HepG2 (cell line): ENCODE measurements at regions not wholly inside any gene's neighbourhood (a gene's known extent, or its start where the extent isn't known, plus 50 kb on each side); places are given as distances from the start of the nearest gene placed in this dataset.

Experiments
- ATAC-seq: fragments of 200-7000 bp; cut with Tn5 transposase; 3 replicates; pipeline ENCODE4 v1.9.1; 2020; ENCODE audit warnings: mild to moderate bottlenecking, moderate library complexity
- BruUV-seq: library from RNA; stranded (reverse); fragments of 400-500 nt; replicated peaks from 2 replicates; lab custom pipeline; 2021; lab: Mats Ljungman, UMichigan
- CTCF ChIA-PET: fragments of 300-600 bp; formaldehyde crosslinking; extraction: SDS; loops from one replicate; lab custom pipeline; 2021; ENCODE audit warnings: low total read pairs, inconsistent platforms, low intra/inter-chr PET ratio; lab: Yijun Ruan, JAX
- POLR2A ChIA-PET: fragments of 350-600 bp; sonication (Branson Sonifier 250); formaldehyde crosslinking; loops from one replicate; lab custom pipeline; 2020; ENCODE audit warnings: antibody characterized with exemption, inconsistent platforms; lab: Yijun Ruan, JAX
- DNase-seq: peaks from one replicate; pipeline ENCODE4 v3.0.0-alpha.2; 2015; ENCODE audit warnings: low spot score
- FAIRE-seq: peaks from 3 replicates; lab custom pipeline; 2011; peaks lifted over from hg19 to GRCh38; lab: Jason Lieb, UNC
- H2AFZ ChIP-seq: one replicate; pipeline ENCODE4 v1.6.1; 2011; ENCODE audit warnings: low read length, inconsistent platforms
- H3K27ac ChIP-seq: fragments of 300-600 bp; 3 replicates; pipeline ENCODE4 v1.8.0; 2011; ENCODE audit warnings: mixed run types, mild to moderate bottlenecking, mixed read lengths, low read length, inconsistent platforms; ENCODE audit not compliant: insufficient read depth; ENCODE audit errors: extremely low read length
- H3K27me3 ChIP-seq, 2 experiments: fragments of 200-600 bp in 1 of 2; 2 replicates in 1 of 2; 3 replicates in 1 of 2; pipeline versions ENCODE4 v1.6.0 to v1.8.0; 2011; ENCODE audit warnings: low read length in 2 of 2, mild to moderate bottlenecking in 2 of 2, moderate library complexity in 2 of 2, inconsistent platforms in 1 of 2; ENCODE audit not compliant: insufficient read depth in 2 of 2, control insufficient read depth in 1 of 2
- H3K36me3 ChIP-seq, 2 experiments: fragments of 200-600 bp in 1 of 2; replicated peaks in 1 of 2; 2 replicates in 1 of 2; 3 replicates in 1 of 2; pipeline versions ENCODE4 v1.5.1 to v1.8.0; 2011; ENCODE audit warnings: low read length in 2 of 2, inconsistent platforms in 1 of 2; ENCODE audit not compliant: insufficient read depth in 2 of 2, control insufficient read depth in 1 of 2
- H3K4me1 ChIP-seq: 2 replicates; pipeline ENCODE4 v1.5.1; 2012; ENCODE audit warnings: low read length, inconsistent platforms; ENCODE audit not compliant: insufficient read depth
- H3K4me2 ChIP-seq: 2 replicates; pipeline ENCODE4 v1.6.0; 2011; ENCODE audit warnings: low read depth, low read length, inconsistent platforms
- H3K4me3 ChIP-seq, 3 experiments: fragments of 200-600 bp in 1 of 3; sonication (generic), shearing (Covaris generic) in 1 of 3; replicated peaks in 1 of 3; 2 replicates each; pipeline ENCODE4 v1.5.1; 2011 to 2016; ENCODE audit warnings: low read length in 3 of 3, inconsistent platforms in 2 of 3, low read depth in 2 of 3, mild to moderate bottlenecking in 2 of 3, control low read depth in 1 of 3, mixed read lengths in 1 of 3; ENCODE audit not compliant: insufficient read depth in 1 of 3
- H3K79me2 ChIP-seq: one replicate; pipeline ENCODE4 v1.6.1; 2011; ENCODE audit warnings: low read length, inconsistent platforms; ENCODE audit not compliant: insufficient read depth
- H3K9ac ChIP-seq: 2 replicates; pipeline ENCODE4 v1.6.0; 2011; ENCODE audit warnings: mild to moderate bottlenecking, low read depth, low read length, inconsistent platforms; ENCODE audit not compliant: insufficient read depth
- H3K9me3 ChIP-seq: 2 replicates; pipeline ENCODE4 v1.5.1; 2012; ENCODE audit warnings: mild to moderate bottlenecking, low read length
- H4K20me1 ChIP-seq: 2 replicates; pipeline ENCODE4 v1.6.0; 2011; ENCODE audit warnings: inconsistent platforms, mild to moderate bottlenecking, low read length, moderate library complexity; ENCODE audit not compliant: insufficient read depth
- GATA4 ChIP-seq: sonication (generic); IDR thresholded peaks from 2 replicates; pipeline ENCODE4 v1.6.1; 2016; ENCODE audit warnings: antibody characterized with exemption, low read depth, borderline replicate concordance
- GLMP ChIP-seq: sonication (generic); formaldehyde crosslinking; IDR thresholded peaks from 2 replicates; pipeline ENCODE4 v1.9.0; 2021; ENCODE audit warnings: missing genetic modification reagents, mild to moderate bottlenecking, borderline replicate concordance
- HOXA7 ChIP-seq: sonication (generic); formaldehyde crosslinking; IDR thresholded peaks from 2 replicates; pipeline ENCODE4 v1.8.1; 2022; ENCODE audit warnings: mild to moderate bottlenecking, missing genetic modification reagents, moderate library complexity
- MTF2 ChIP-seq: sonication (generic); formaldehyde crosslinking; IDR thresholded peaks from 2 replicates; pipeline ENCODE4 v1.5.0; 2020; ENCODE audit warnings: missing genetic modification reagents, borderline replicate concordance
- NCOA5 ChIP-seq: sonication (generic); formaldehyde crosslinking; IDR thresholded peaks from 2 replicates; pipeline ENCODE4 v1.4.0; 2020; ENCODE audit warnings: missing genetic modification reagents
- NFIC ChIP-seq: IDR thresholded peaks from 2 replicates; pipeline ENCODE4 v1.6.1; 2012; ENCODE audit warnings: mild to moderate bottlenecking, low read length, inconsistent platforms
- NR2F1 ChIP-seq, 2 experiments: fragments of 450-650 bp in 1 of 2; formaldehyde crosslinking in 1 of 2; IDR thresholded peaks; 2 replicates each; pipeline versions ENCODE4 v1.5.0 to v1.6.1; 2016 to 2020; ENCODE audit warnings: mild to moderate bottlenecking in 1 of 2, missing compliant biosample characterization in 1 of 2, missing genetic modification reagents in 1 of 2, moderate library complexity in 1 of 2
- PHF5A ChIP-seq: IDR thresholded peaks from one replicate; pipeline ENCODE4 v1.6.1; 2018; ENCODE audit warnings: low read depth, missing genetic modification reagents; ENCODE audit not compliant: unreplicated experiment
- RBAK ChIP-seq: sonication (generic); formaldehyde crosslinking; IDR thresholded peaks from 2 replicates; pipeline ENCODE4 v1.5.1; 2020; ENCODE audit warnings: mild to moderate bottlenecking, missing genetic modification reagents
- RORA ChIP-seq: sonication (generic); formaldehyde crosslinking; IDR thresholded peaks from 2 replicates; pipeline ENCODE4 v1.5.0; 2020; ENCODE audit warnings: mild to moderate bottlenecking, missing genetic modification reagents, moderate library complexity
- SCMH1 ChIP-seq: sonication (generic); formaldehyde crosslinking; IDR thresholded peaks from 2 replicates; pipeline ENCODE4 v1.9.0; 2021; ENCODE audit warnings: missing genetic modification reagents, mild to moderate bottlenecking, borderline replicate concordance
- SETDB1 ChIP-seq: sonication (generic); formaldehyde crosslinking; IDR thresholded peaks from 2 replicates; pipeline ENCODE4 v1.5.1; 2020; ENCODE audit warnings: missing genetic modification reagents, mild to moderate bottlenecking, borderline replicate concordance
- SP5 ChIP-seq: IDR thresholded peaks from 2 replicates; pipeline ENCODE4 v1.6.1; 2016; ENCODE audit warnings: low read depth, borderline replicate concordance
- STAG1 ChIP-seq: sonication (generic); formaldehyde crosslinking; IDR thresholded peaks from 2 replicates; pipeline ENCODE4 v1.4.0; 2020; ENCODE audit warnings: missing genetic modification reagents
- TBX3 ChIP-seq: fragments of 450-650 bp; IDR thresholded peaks from 2 replicates; pipeline ENCODE4 v1.6.1; 2017; ENCODE audit warnings: antibody characterized with exemption, mild to moderate bottlenecking, inconsistent platforms, borderline replicate concordance
- ZNF205 ChIP-seq: IDR thresholded peaks from 2 replicates; pipeline ENCODE4 v1.6.1; 2018; ENCODE audit warnings: missing biosample characterization, missing genetic modification reagents
- ZNF235 ChIP-seq: sonication (generic); formaldehyde crosslinking; IDR thresholded peaks from 2 replicates; pipeline ENCODE4 v1.8.1; 2023; ENCODE audit warnings: mild to moderate bottlenecking, missing genetic modification reagents, borderline replicate concordance
- ZNF264 ChIP-seq: sonication (generic); formaldehyde crosslinking; IDR thresholded peaks from 2 replicates; pipeline ENCODE4 v1.4.0; 2020; ENCODE audit warnings: missing genetic modification reagents
- ZNF691 ChIP-seq: sonication (generic); formaldehyde crosslinking; IDR thresholded peaks from 2 replicates; pipeline ENCODE4 v1.4.0; 2020; ENCODE audit warnings: missing genetic modification reagents, low read depth, mild to moderate bottlenecking, borderline replicate concordance
- ZNF891 ChIP-seq: sonication (generic); formaldehyde crosslinking; IDR thresholded peaks from 2 replicates; pipeline ENCODE4 v1.5.0; 2020; ENCODE audit warnings: mild to moderate bottlenecking, missing genetic modification reagents
- WGBS: methylation state at CpG from one replicate; pipeline ENCODE4 v1.1.6; 2017; ENCODE audit warnings: low lambda C conversion rate; 5-methylcytosine and 5-hydroxymethylcytosine counted together
- in situ Hi-C: cut with HindIII; loops from 2 replicates; pipeline ENCODE4 v1.10.0; 2017; ENCODE audit warnings: low pct_unique_long_range_greater_than_20kb; ENCODE audit not compliant: extremely low pct_ligation_motif_present
- intact Hi-C: fragments of 100-400 bp; cut with micrococcal nuclease; formaldehyde crosslinking; loops from one replicate; pipeline ENCODE4 v1.10.0; 2022; ENCODE audit not compliant: unreplicated experiment
- TF ChIP-seq, protein P1 (sequence below): sonication (generic); formaldehyde crosslinking; IDR thresholded peaks from 2 replicates; pipeline ENCODE4 v1.5.1; 2020; ENCODE audit warnings: mild to moderate bottlenecking, missing genetic modification reagents, moderate library complexity

GRCh38 chr2:111702804-111703196, 181.2 kb downstream of the ANAPC1 start:
- peak overlapping the region in 2 of 3 experiments; percentile 36 to 53; a peak in 3 of 6 replicates for H3K4me3 ChIP-seq
- intact Hi-C loops = no loop called here
- in situ Hi-C loops = loop anchor here (5.0 kb wide), 1 partner anchor 585 kb away; no protein-coding TSS in a partner anchor
- no peak for ATAC-seq
- no peaks in the 10 kb centered on the region for H3K79me2 ChIP-seq
- peak overlapping the region; percentile 50 for H3K9ac ChIP-seq
- BruUV-seq = no TSS peak
- DNase-seq = no peak
- WGBS = 70% methylated on average over 7 of the region's 7 CpGs
- no peaks in the 10 kb centered on the region for H3K36me3 ChIP-seq
- H4K20me1 ChIP-seq = no peaks in the 10 kb centered on the region
- H3K27me3 ChIP-seq = peaks cover 0 to 9% of the 10 kb centered on the region in 2 experiments; a peak in 4 of 5 replicates
- peaks cover 62% of the 10 kb centered on the region for H3K4me1 ChIP-seq
- H3K27ac ChIP-seq = no peak overlapping the region
- H3K9me3 ChIP-seq = no peaks in the 10 kb centered on the region
- ChIA-PET POLR2A (interaction anchor here (1.3 kb wide), 1 partner anchor 582 kb away, joined by 3 read pairs; the partner anchor contains the start of gene BCL2L11), CTCF (interaction anchor here (1.0 kb wide), 1 partner anchor 586 kb away, joined by 4 read pairs; no protein-coding TSS in a partner anchor)
- peak overlapping the region; percentile 87 for H2AFZ ChIP-seq
- no peak for FAIRE-seq
- peak overlapping the region; percentile 85 for H3K4me2 ChIP-seq
- no peak for TF ChIP-seq PHF5A (CRISPR knock-in tag)
- TF ChIP-seq ZNF691 = no peak
- no peak for TF ChIP-seq ZNF235 (CRISPR knock-in tag)
- TF ChIP-seq MTF2 (CRISPR knock-in tag) = no peak
- TF ChIP-seq, protein P1, sequence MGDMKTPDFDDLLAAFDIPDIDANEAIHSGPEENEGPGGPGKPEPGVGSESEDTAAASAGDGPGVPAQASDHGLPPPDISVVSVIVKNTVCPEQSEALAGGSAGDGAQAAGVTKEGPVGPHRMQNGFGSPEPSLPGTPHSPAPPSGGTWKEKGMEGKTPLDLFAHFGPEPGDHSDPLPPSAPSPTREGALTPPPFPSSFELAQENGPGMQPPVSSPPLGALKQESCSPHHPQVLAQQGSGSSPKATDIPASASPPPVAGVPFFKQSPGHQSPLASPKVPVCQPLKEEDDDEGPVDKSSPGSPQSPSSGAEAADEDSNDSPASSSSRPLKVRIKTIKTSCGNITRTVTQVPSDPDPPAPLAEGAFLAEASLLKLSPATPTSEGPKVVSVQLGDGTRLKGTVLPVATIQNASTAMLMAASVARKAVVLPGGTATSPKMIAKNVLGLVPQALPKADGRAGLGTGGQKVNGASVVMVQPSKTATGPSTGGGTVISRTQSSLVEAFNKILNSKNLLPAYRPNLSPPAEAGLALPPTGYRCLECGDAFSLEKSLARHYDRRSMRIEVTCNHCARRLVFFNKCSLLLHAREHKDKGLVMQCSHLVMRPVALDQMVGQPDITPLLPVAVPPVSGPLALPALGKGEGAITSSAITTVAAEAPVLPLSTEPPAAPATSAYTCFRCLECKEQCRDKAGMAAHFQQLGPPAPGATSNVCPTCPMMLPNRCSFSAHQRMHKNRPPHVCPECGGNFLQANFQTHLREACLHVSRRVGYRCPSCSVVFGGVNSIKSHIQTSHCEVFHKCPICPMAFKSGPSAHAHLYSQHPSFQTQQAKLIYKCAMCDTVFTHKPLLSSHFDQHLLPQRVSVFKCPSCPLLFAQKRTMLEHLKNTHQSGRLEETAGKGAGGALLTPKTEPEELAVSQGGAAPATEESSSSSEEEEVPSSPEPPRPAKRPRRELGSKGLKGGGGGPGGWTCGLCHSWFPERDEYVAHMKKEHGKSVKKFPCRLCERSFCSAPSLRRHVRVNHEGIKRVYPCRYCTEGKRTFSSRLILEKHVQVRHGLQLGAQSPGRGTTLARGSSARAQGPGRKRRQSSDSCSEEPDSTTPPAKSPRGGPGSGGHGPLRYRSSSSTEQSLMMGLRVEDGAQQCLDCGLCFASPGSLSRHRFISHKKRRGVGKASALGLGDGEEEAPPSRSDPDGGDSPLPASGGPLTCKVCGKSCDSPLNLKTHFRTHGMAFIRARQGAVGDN (CRISPR knock-in tag) = no peak
- TF ChIP-seq NCOA5 (CRISPR knock-in tag) = no peak
- TF ChIP-seq SETDB1 (CRISPR knock-in tag) = no peak
- no peak for TF ChIP-seq HOXA7 (CRISPR knock-in tag)
- TF ChIP-seq RORA = no peak
- no peak for TF ChIP-seq GATA4
- TF ChIP-seq ZNF205 = no peak
- no peak for TF ChIP-seq TBX3
- TF ChIP-seq GLMP (CRISPR knock-in tag) = no peak
- TF ChIP-seq ZNF891 (CRISPR knock-in tag) = peak; percentile 4; the same call in 1 of the 2 replicates
- TF ChIP-seq NFIC = no peak
- TF ChIP-seq RBAK (CRISPR knock-in tag) = no peak
- no peak for TF ChIP-seq ZNF264 (CRISPR knock-in tag)
- no peak for TF ChIP-seq NR2F1 (CRISPR knock-in tag; IDR thresholded peaks at IDR 0.05)
- no peak for TF ChIP-seq SCMH1 (CRISPR knock-in tag)
- no peak for TF ChIP-seq STAG1 (CRISPR knock-in tag)
- TF ChIP-seq SP5 (CRISPR knock-in tag) = 0 out of 2 replicates have a peak, but pooled peaks have one; percentile 2
